GM18868 (cell line): ENCODE measurements at regions not wholly inside any gene's neighbourhood (a gene's known extent, or its start where the extent isn't known, plus 50 kb on each side); places are given as distances from the start of the nearest gene placed in this dataset.

Experiments used
- ATAC-seq: cut with Tn5 transposase; IDR thresholded peaks from one replicate; pipeline ENCODE4 v1.9.1; 2021; ENCODE audit warnings: mild to moderate bottlenecking, moderate library complexity; ENCODE audit not compliant: unreplicated experiment

DNA sequence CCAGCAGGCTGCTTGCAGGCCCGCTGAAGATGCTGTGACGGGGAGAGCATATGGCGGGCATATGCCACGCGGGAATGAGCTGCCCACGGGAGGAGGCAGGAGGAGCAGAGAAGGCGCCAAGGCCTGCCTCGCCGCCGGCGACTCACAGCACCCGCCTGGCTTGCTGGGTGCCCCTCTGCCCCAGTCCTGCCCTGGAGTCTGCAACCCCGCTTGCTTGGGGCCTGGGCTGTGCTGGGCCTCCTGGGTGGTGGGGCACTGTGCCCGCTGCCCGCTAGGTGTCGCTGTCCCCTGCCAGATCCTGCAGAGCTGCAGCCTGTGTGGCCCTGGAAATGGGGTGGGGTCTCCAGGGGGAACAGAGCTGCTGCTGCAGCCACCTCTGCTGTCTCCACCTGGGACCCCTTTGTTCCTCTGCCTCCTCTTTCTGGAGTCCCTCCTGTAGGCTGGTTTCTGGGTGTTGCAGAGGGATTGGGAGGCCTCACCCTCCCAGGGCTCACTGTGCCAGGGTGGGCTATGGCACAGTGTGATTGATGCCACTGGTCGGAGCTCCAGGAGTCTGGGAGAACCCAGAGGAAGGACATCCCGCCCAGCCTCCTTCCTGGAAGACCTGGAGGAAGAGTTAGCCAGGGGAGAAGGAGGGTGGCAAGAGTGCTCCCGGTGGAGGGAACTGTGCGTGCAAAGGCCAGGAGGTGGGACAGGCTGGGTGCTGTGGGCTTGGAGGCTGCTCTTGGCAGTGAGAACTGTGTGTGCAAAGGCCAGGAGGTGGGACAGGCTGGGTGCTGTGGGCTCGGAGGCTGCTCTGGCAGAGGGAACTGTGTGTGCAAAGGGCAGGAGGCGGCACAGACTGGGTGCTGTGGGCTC is 141.0 kb upstream of the CIBAR2 start:
- ATAC-seq = peak; percentile 54

GRCh38 chr16:85254051-85254450 is 141.8 kb upstream of the CIBAR2 start:
- no peak for ATAC-seq

DNA sequence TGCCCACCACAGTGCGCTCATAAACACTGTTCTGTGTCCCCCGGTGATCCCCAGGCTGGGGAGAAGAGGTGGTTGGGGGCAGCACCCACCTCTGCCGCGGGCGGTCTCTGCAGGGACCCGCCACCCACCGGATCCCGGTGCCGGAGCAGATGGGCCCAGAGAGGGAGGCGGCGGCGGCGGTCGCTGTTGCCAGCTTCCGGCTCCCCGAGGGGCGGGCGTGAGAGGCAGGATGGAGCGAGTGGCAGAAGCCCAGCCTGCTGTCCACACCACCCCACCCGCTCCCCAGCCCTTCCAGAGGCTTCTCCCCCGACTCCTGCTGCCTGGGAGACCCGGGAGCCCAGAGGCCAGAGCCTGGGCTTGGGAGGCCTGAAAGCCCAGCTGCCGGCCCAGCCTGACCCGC is 142.6 kb upstream of the CIBAR2 start:
- no peak for ATAC-seq

DNA sequence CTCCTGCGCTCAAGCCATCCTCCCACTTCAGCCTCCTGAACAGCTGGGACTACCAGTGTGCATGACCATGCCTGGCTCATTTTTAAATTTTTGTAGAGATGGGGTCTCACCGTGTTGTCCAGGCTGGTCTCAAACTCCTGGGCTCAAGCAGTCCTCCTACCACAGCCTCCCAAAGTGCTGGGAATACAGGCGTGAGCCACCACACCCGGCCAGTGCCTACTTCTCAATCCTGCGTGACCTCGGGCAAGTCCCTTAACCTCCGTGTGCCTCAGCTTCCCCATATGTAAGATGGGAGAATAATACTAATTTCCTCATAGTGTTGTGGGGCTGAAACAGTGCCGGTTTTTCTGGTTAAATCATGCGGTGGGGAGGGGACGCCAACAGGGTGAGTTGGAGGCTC is 143.5 kb upstream of the CIBAR2 start:
- no peak for ATAC-seq

GRCh38 chr16:85256190-85256739 is 144.0 kb upstream of the CIBAR2 start:
- ATAC-seq = no peak

- ATAC-seq = no peak
Observed at GRCh38 chr16:85257483-85257882, 145.2 kb upstream of the CIBAR2 start.

- no peak for ATAC-seq
Observed at GRCh38 chr16:85258166-85258565, 145.9 kb upstream of the CIBAR2 start.

- no peak for ATAC-seq
Observed at GRCh38 chr16:85258629-85259028, 146.4 kb upstream of the CIBAR2 start.

- no peak for ATAC-seq
Observed at GRCh38 chr16:85259115-85259831, 147.0 kb upstream of the CIBAR2 start.

GRCh38 chr16:85259832-85260167 is 147.5 kb upstream of the CIBAR2 start:
- no peak for ATAC-seq

- no peak for ATAC-seq
Observed at GRCh38 chr16:85261204-85261603, 148.9 kb upstream of the CIBAR2 start.

DNA sequence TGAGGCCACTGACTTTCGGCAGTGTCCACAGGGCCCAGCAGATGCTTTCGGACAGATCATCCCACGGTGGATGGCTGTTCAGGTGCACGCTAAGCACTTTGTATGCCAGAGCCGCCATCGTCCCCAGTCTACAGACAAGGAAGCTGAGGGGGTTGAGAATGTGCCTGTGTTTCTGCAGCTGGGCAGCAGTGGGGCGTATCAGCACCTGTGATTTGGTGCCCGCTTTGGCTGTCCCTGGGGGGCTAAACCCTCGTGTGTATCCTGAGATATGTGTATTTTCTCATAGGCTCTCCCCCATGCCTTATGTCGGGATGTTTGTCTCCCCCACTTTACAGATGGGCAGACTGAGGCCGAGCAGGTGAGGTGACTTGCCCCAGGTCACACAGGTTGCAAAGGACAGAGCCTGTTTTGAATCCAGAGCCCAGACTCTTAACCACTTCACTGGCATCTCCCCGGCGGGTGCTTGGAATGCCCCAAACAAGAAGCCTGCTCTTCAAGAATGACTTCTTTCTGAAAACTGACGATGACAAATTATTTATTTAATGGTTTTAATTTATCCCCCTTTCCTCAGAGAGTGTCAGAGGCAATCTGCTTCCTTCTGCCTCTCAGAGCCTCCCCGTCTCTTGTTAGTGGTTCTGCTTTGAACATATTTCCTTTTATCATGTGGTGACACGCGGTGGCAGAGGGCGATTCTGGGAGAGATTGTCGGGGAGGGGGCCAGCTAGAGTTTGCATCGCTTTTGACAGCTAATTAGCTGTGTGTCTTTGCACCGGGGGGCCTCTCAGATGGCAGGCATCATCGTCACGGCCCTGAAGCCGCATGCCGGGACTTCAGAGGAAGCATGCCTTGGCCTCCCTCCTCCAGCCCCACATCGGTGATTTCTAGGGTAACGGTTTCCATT is 149.6 kb upstream of the CIBAR2 start:
- ATAC-seq = no peak

- ATAC-seq = no peak
Observed at GRCh38 chr16:85262558-85263238, 150.4 kb upstream of the CIBAR2 start.

GRCh38 chr16:85263239-85263585 is 150.9 kb upstream of the CIBAR2 start:
- no peak for ATAC-seq

DNA sequence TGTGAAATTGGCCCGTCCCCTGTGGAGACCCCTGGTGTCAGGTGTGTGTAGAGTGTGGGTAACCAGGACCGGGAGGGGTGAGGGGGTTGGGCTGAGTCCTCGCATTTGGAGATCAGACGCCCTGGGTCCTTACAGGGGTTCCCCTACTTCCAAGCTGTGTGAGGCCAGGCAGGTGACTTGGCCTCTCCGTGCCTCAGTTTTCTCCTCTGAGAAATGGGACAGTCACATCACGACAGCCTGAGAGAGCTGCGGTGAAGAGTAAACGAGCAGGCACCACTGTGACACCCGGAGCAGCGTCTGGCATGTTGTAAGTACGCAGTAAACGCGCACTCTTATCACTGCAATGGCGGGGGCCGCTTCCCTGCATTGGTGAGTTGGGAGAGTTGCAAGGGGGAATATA is 152.5 kb upstream of the CIBAR2 start:
- no peak for ATAC-seq

- no peak for ATAC-seq
Observed at GRCh38 chr16:85265161-85265784, 153.0 kb upstream of the CIBAR2 start.

DNA sequence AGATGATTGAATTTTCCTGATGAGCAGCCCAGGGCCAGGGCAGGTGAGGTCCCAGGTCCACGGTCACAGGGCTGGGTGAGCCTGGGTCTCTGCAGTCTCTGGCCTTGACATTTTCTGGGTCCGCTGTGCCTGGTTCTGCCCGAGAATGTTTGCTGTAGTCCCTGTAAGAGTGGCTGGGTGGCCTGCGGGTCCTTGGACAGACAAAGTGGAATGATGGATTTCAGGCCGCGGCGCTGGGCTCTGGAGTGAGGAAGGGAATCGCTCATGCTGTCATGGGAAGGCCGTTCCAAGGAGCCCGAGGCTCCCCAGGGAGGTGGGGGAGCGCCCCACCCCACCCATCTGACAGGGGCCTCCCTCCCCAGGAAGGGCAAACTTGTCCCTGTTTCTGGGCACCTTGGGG is 153.5 kb upstream of the CIBAR2 start:
- ATAC-seq = no peak

DNA sequence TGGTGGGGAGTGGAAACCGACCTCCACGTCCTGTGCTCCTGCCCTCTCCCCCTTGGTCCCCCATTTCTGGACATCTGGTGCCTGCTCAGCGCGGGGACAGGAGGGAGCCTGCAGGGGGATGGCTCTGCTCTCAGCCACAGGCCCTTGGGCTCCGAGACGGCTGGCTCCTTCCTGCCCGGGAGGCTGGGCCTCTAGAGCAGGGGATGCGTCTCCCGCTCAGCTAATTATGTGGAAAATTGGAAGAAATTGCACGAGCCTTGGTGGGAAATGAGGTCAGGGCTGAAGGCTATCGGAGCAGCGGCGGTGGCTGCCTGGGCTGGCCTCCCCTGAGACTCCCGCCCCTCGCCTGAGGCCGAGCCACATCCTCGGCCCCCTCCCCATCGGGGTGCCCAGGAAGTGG is 154.6 kb upstream of the CIBAR2 start:
- ATAC-seq = no peak

DNA sequence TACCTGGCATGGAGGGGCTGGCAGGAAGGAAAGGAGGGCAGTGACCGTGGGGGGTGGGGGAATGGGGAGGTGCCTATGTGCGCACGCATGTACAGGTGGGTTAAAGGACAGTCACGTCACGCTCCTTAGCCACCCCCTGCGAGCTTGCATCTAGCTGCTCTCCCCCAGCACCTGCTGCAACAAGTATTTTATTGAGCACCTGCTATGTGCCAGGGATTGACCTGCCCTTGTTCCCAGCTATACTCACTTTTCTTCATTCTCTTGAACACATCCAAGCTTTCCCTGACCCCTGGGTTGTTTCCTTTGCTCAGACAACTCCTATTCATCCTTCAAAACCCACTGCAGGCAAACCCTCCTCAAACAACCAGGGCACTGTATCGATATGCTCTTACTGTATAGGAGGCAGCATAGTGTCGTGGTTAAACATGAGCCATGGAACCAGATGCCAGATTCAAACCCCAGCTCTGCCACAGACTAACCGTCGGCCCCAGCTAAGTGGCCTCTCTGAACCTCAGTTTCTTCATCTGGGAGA is 155.2 kb upstream of the CIBAR2 start:
- no peak for ATAC-seq

- no peak for ATAC-seq
Observed at GRCh38 chr16:85269165-85269564, 156.9 kb upstream of the CIBAR2 start.
